Fibroblast of lung (primary cell): ENCODE measurements at regions not wholly inside any gene's neighbourhood (a gene's known extent, or its start where the extent isn't known, plus 50 kb on each side); places are given as distances from the start of the nearest gene placed in this dataset.
"Not testable (repeated sequence)": the region's sequence is repeated elsewhere in the genome, so short reads cannot be mapped to it uniquely, and the experiment has no call there.

Experiments
- DNase-seq, 2 donors: peaks; one replicate each; pipeline versions ENCODE4 v3.0.0 to v3.0.0-alpha.2; 2010; ENCODE audit warnings: low read depth in 2 of 2
- H2AFZ ChIP-seq: 2 replicates; pipeline ENCODE4 v1.5.1; 2012; ENCODE audit warnings: low read length, control low read depth, inconsistent platforms
- H3K27ac ChIP-seq: 2 replicates; pipeline ENCODE4 v1.5.1; 2011; ENCODE audit warnings: low read length, control low read depth; ENCODE audit not compliant: insufficient read depth
- H3K27me3 ChIP-seq: 2 replicates; pipeline ENCODE4 v1.5.1; 2011; ENCODE audit warnings: mild to moderate bottlenecking, low read length; ENCODE audit not compliant: control insufficient read depth, insufficient read depth
- H3K36me3 ChIP-seq: 2 replicates; pipeline ENCODE4 v1.5.1; 2011; ENCODE audit warnings: low read length; ENCODE audit not compliant: control insufficient read depth, insufficient read depth
- H3K4me1 ChIP-seq: 2 replicates; pipeline ENCODE4 v1.5.1; 2011; ENCODE audit warnings: low read length; ENCODE audit not compliant: control insufficient read depth, insufficient read depth; ENCODE audit errors: extremely low read depth
- H3K4me2 ChIP-seq: 2 replicates; pipeline ENCODE4 v1.5.1; 2011; ENCODE audit warnings: low read length, control low read depth; ENCODE audit not compliant: insufficient read depth; ENCODE audit errors: extremely low read depth
- H3K4me3 ChIP-seq, 4 experiments: fragments of 200-600 bp in 1 of 4; sonication (generic) in 1 of 4; replicated peaks in 1 of 4; 2 replicates each; pipeline ENCODE4 v1.5.1; 2011 to 2016; ENCODE audit warnings: low read length in 4 of 4, low read depth in 3 of 4, mild to moderate bottlenecking in 3 of 4, control low read depth in 2 of 4, inconsistent platforms in 1 of 4, mixed read lengths in 1 of 4; ENCODE audit not compliant: insufficient read depth in 1 of 4; ENCODE audit errors: control extremely low read depth in 1 of 4
- H3K79me2 ChIP-seq: 2 replicates; pipeline ENCODE4 v1.5.1; 2012; ENCODE audit warnings: mild to moderate bottlenecking, low read length, inconsistent platforms; ENCODE audit not compliant: control insufficient read depth, insufficient read depth
- H3K9ac ChIP-seq: 2 replicates; pipeline ENCODE4 v1.5.1; 2011; ENCODE audit warnings: mild to moderate bottlenecking, low read length, control low read depth; ENCODE audit not compliant: insufficient read depth
- H3K9me3 ChIP-seq: 2 replicates; pipeline ENCODE4 v1.5.1; 2012; ENCODE audit warnings: low read depth, low read length; ENCODE audit not compliant: control insufficient read depth, insufficient read depth
- H4K20me1 ChIP-seq: 2 replicates; pipeline ENCODE4 v1.5.1; 2011; ENCODE audit warnings: low read length; ENCODE audit not compliant: control insufficient read depth, insufficient read depth; ENCODE audit errors: extremely low read depth
- EZH2 ChIP-seq: IDR thresholded peaks from 2 replicates; pipeline ENCODE4 v1.5.1; 2012; ENCODE audit warnings: low read length, control low read depth, mild to moderate bottlenecking; ENCODE audit errors: missing control alignments
- TF ChIP-seq, protein P1 (sequence below), 2 donors: IDR thresholded peaks in 1 of 2; conservative IDR thresholded peaks in 1 of 2; 1 replicate in 1 of 2; 2 replicates in 1 of 2; pipeline ENCODE4 v1.5.1; 2011 to 2012; ENCODE audit warnings: low read length in 2 of 2, control low read depth in 1 of 2, inconsistent platforms in 1 of 2, low read depth in 1 of 2, mild to moderate bottlenecking in 1 of 2

GRCh38 chr6:85361643-85362014, 88.3 kb upstream of the NT5E start:
- Histone ChIP-seq H3K9ac (no peak overlapping the region), H3K36me3 (no peaks in the 10 kb centered on the region), H3K4me1 (peaks cover 34% of the 10 kb centered on the region), H2AFZ (no peak overlapping the region), H3K4me3 (no peak overlapping the region), H4K20me1 (no peaks in the 10 kb centered on the region), H3K27ac (peak overlapping the region; percentile 69), H3K9me3 (no peaks in the 10 kb centered on the region), H3K79me2 (no peaks in the 10 kb centered on the region), H3K27me3 (no peaks in the 10 kb centered on the region), H3K4me2 (no peak overlapping the region)
- TF ChIP-seq, protein P1, sequence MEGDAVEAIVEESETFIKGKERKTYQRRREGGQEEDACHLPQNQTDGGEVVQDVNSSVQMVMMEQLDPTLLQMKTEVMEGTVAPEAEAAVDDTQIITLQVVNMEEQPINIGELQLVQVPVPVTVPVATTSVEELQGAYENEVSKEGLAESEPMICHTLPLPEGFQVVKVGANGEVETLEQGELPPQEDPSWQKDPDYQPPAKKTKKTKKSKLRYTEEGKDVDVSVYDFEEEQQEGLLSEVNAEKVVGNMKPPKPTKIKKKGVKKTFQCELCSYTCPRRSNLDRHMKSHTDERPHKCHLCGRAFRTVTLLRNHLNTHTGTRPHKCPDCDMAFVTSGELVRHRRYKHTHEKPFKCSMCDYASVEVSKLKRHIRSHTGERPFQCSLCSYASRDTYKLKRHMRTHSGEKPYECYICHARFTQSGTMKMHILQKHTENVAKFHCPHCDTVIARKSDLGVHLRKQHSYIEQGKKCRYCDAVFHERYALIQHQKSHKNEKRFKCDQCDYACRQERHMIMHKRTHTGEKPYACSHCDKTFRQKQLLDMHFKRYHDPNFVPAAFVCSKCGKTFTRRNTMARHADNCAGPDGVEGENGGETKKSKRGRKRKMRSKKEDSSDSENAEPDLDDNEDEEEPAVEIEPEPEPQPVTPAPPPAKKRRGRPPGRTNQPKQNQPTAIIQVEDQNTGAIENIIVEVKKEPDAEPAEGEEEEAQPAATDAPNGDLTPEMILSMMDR (conservative IDR thresholded peaks at IDR 0.05 in 1 of 2, IDR thresholded peaks at IDR 0.05 in 1 of 2; ENCODE audit: low read depth in 1 of 2, low read length in 2 of 2), result no peak
- no peak for TF ChIP-seq EZH2
- no peak for DNase-seq

GRCh38 chr6:85360794-85361642, 88.9 kb upstream of the NT5E start:
- Histone ChIP-seq H3K4me3 (no peak overlapping the region), H3K27ac (peak overlapping the region; percentile 69), H3K9ac (no peak overlapping the region), H3K36me3 (no peaks in the 10 kb centered on the region), H2AFZ (no peak overlapping the region), H3K4me2 (peak overlapping the region; percentile 82), H3K79me2 (no peaks in the 10 kb centered on the region), H3K27me3 (no peaks in the 10 kb centered on the region), H3K9me3 (no peaks in the 10 kb centered on the region), H4K20me1 (no peaks in the 10 kb centered on the region), H3K4me1 (peaks cover 34% of the 10 kb centered on the region)
- DNase-seq, result peak; percentile 98
- no peak for TF ChIP-seq EZH2
- TF ChIP-seq, protein P1 (conservative IDR thresholded peaks at IDR 0.05 in 1 of 2, IDR thresholded peaks at IDR 0.05 in 1 of 2; ENCODE audit: low read depth in 1 of 2, low read length in 2 of 2), result no peak

DNA sequence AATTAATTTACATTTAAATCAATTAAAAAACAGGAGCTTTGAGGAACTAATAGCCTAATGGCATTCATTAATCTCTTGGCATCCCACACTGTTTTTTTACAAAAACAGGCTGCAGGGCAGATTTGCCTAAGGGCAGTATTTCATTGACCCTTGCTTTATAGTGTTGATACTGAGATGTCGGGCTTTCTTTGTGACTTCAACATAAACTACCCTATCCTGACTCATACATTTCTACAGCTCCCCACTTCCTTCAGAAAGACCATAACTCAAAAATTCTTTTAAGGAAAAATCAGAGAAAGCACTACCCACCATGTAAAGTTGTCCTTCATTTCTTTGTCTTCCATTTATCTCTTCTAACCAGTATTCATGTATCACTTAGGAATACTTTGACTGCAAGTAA, 92.2 kb upstream of the NT5E start:
- H4K20me1 ChIP-seq, result no peaks in the 10 kb centered on the region
- H3K27me3 ChIP-seq, result no peaks in the 10 kb centered on the region
- no peak for TF ChIP-seq EZH2
- TF ChIP-seq, protein P1 (conservative IDR thresholded peaks at IDR 0.05 in 1 of 2, IDR thresholded peaks at IDR 0.05 in 1 of 2; ENCODE audit: low read depth in 1 of 2, low read length in 2 of 2), result no peak
- no peak overlapping the region for H2AFZ ChIP-seq
- H3K27ac ChIP-seq, result no peak overlapping the region
- no peaks in the 10 kb centered on the region for H3K79me2 ChIP-seq
- no peak overlapping the region for H3K4me2 ChIP-seq
- H3K9ac ChIP-seq, result no peak overlapping the region
- H3K36me3 ChIP-seq, result no peaks in the 10 kb centered on the region
- H3K4me3 ChIP-seq, result no peak overlapping the region
- peaks cover 29% of the 10 kb centered on the region for H3K4me1 ChIP-seq
- no peak for DNase-seq
- H3K9me3 ChIP-seq, result no peaks in the 10 kb centered on the region

GRCh38 chr6:85356743-85357142, 93.1 kb upstream of the NT5E start:
- not testable (repeated sequence) for H3K27me3 ChIP-seq, H3K79me2 ChIP-seq, H2AFZ ChIP-seq, H3K4me2 ChIP-seq, H4K20me1 ChIP-seq, DNase-seq, H3K9me3 ChIP-seq, H3K27ac ChIP-seq, H3K4me3 ChIP-seq, H3K9ac ChIP-seq, H3K36me3 ChIP-seq
- H3K4me1 ChIP-seq, result peaks cover 25% of the 10 kb centered on the region
